ENCODE measurements at regions not wholly inside any gene's neighbourhood (a gene's known extent, or its start where the extent isn't known, plus 50 kb on each side); places are given as distances from the start of the nearest gene placed in this dataset.

GRCh38 chr13:72590091-72590740 lies 137.2 kb downstream of the MZT1 start:
- Histone ChIP-seq H4K8ac (ENCODE audit: low read depth, low read length) (no peak overlapping the region), H2BK5ac (ENCODE audit: low read length) (no peak overlapping the region), H3K27ac (replicated peaks; ENCODE audit: low read length) (no peak overlapping the region), H3K9me3 (replicated peaks in 1 of 2; ENCODE audit: control insufficient read depth in 2 of 2, insufficient read depth in 1 of 2, low read depth in 1 of 2, low read length in 2 of 2) (no peaks in the 10 kb centered on the region), H2BK15ac (ENCODE audit: low read length) (no peak overlapping the region), H3K23ac (ENCODE audit: low read depth, low read length, poor library complexity) (no peak overlapping the region), H3K4me1 (ENCODE audit: control insufficient read depth in 2 of 2, insufficient read depth in 1 of 2, low read depth in 1 of 2, low read length in 2 of 2) (no peaks in the 10 kb centered on the region), H3K18ac (ENCODE audit: low read length) (no peak overlapping the region), H3K79me1 (ENCODE audit: low read depth, low read length) (no peaks in the 10 kb centered on the region), H3K14ac (ENCODE audit: low read length) (no peak overlapping the region), H2AFZ (ENCODE audit: low read length) (no peak overlapping the region), H3K36me3 (replicated peaks in 1 of 2; ENCODE audit: control insufficient read depth in 2 of 2, insufficient read depth in 2 of 2, low read length in 2 of 2) (no peaks in the 10 kb centered on the region), H2BK12ac (ENCODE audit: low read length) (no peak overlapping the region), H3K27me3 (ENCODE audit: control insufficient read depth in 3 of 3, insufficient read depth in 3 of 3, low read depth in 1 of 3, low read length in 3 of 3) (no peaks in the 10 kb centered on the region), H2BK120ac (ENCODE audit: low read depth, low read length) (no peak overlapping the region), H3K4me2 (ENCODE audit: insufficient read depth, low read length, poor library complexity, severe bottlenecking) (no peak overlapping the region), H3K4ac (ENCODE audit: low read length) (no peak overlapping the region), H2AK5ac (ENCODE audit: low read depth, low read length) (no peak overlapping the region), H3K9ac (ENCODE audit: low read depth, low read length, poor library complexity) (no peak overlapping the region), H3K4me3 (ENCODE audit: low read length in 2 of 2) (no peak overlapping the region), H4K91ac (ENCODE audit: low read depth, low read length, poor library complexity) (no peak overlapping the region)
- DNase-seq (ENCODE audit: low spot score), result no peak
- no CpG with 5 or more reads among the region's 1 CpG for WGBS, 2 donors (ENCODE audit: extremely low coverage in 2 of 2, insufficient read length in 2 of 2, insufficient replicate concordance in 1 of 2)

GRCh38 chr13:72586518-72586917 lies 140.9 kb downstream of the MZT1 start:
- no peak overlapping the region for H3K27ac ChIP-seq (replicated peaks; ENCODE audit: low read length)
- no peak overlapping the region for H2BK15ac ChIP-seq (ENCODE audit: low read length)
- no peak overlapping the region for H3K4ac ChIP-seq (ENCODE audit: low read length)
- H3K27me3 ChIP-seq (ENCODE audit: control insufficient read depth in 3 of 3, insufficient read depth in 3 of 3, low read depth in 1 of 3, low read length in 3 of 3), result no peaks in the 10 kb centered on the region
- no peak overlapping the region for H2AFZ ChIP-seq (ENCODE audit: low read length)
- no peak overlapping the region for H3K4me2 ChIP-seq (ENCODE audit: insufficient read depth, low read length, poor library complexity, severe bottlenecking)
- H3K9me3 ChIP-seq (replicated peaks in 1 of 2; ENCODE audit: control insufficient read depth in 2 of 2, insufficient read depth in 1 of 2, low read depth in 1 of 2, low read length in 2 of 2), result no peaks in the 10 kb centered on the region
- H3K36me3 ChIP-seq (replicated peaks in 1 of 2; ENCODE audit: control insufficient read depth in 2 of 2, insufficient read depth in 2 of 2, low read length in 2 of 2), result no peaks in the 10 kb centered on the region
- WGBS, 2 donors (ENCODE audit: extremely low coverage in 2 of 2, insufficient read length in 2 of 2, insufficient replicate concordance in 1 of 2), result no CpG with 5 or more reads among the region's 3 CpGs
- H3K9ac ChIP-seq (ENCODE audit: low read depth, low read length, poor library complexity), result no peak overlapping the region
- H2BK120ac ChIP-seq (ENCODE audit: low read depth, low read length), result no peak overlapping the region
- no peaks in the 10 kb centered on the region for H3K4me1 ChIP-seq (ENCODE audit: control insufficient read depth in 2 of 2, insufficient read depth in 1 of 2, low read depth in 1 of 2, low read length in 2 of 2)
- no peak overlapping the region for H2BK5ac ChIP-seq (ENCODE audit: low read length)
- no peak overlapping the region for H3K18ac ChIP-seq (ENCODE audit: low read length)
- DNase-seq (ENCODE audit: low spot score), result no peak
- H4K91ac ChIP-seq (ENCODE audit: low read depth, low read length, poor library complexity), result no peak overlapping the region
- no peak overlapping the region for H3K4me3 ChIP-seq (ENCODE audit: low read length in 2 of 2)
- no peak overlapping the region for H3K23ac ChIP-seq (ENCODE audit: low read depth, low read length, poor library complexity)
- H3K14ac ChIP-seq (ENCODE audit: low read length), result no peak overlapping the region
- no peak overlapping the region for H2BK12ac ChIP-seq (ENCODE audit: low read length)
- no peak overlapping the region for H4K8ac ChIP-seq (ENCODE audit: low read depth, low read length)
- no peak overlapping the region for H2AK5ac ChIP-seq (ENCODE audit: low read depth, low read length)
- H3K79me1 ChIP-seq (ENCODE audit: low read depth, low read length), result no peaks in the 10 kb centered on the region

GRCh38 chr13:72585254-72585653 lies 142.2 kb downstream of the MZT1 start:
- no peaks in the 10 kb centered on the region for H3K4me1 ChIP-seq (ENCODE audit: control insufficient read depth in 2 of 2, insufficient read depth in 1 of 2, low read depth in 1 of 2, low read length in 2 of 2)

GRCh38 chr13:72571191-72571590 lies 156.2 kb downstream of the MZT1 start:
- Histone ChIP-seq H2BK5ac (ENCODE audit: low read length) (no peak overlapping the region), H3K9ac (ENCODE audit: low read depth, low read length, poor library complexity) (no peak overlapping the region), H3K36me3 (replicated peaks in 1 of 2; ENCODE audit: control insufficient read depth in 2 of 2, insufficient read depth in 2 of 2, low read length in 2 of 2) (no peaks in the 10 kb centered on the region), H4K8ac (ENCODE audit: low read depth, low read length) (no peak overlapping the region), H3K23ac (ENCODE audit: low read depth, low read length, poor library complexity) (no peak overlapping the region), H3K79me1 (ENCODE audit: low read depth, low read length) (no peaks in the 10 kb centered on the region), H3K9me3 (replicated peaks in 1 of 2; ENCODE audit: control insufficient read depth in 2 of 2, insufficient read depth in 1 of 2, low read depth in 1 of 2, low read length in 2 of 2) (peaks cover 0 to 6% of the 10 kb centered on the region in 2 donors), H2BK12ac (ENCODE audit: low read length) (no peak overlapping the region), H3K4me2 (ENCODE audit: insufficient read depth, low read length, poor library complexity, severe bottlenecking) (no peak overlapping the region), H2BK15ac (ENCODE audit: low read length) (no peak overlapping the region), H2AFZ (ENCODE audit: low read length) (no peak overlapping the region), H2AK5ac (ENCODE audit: low read depth, low read length) (no peak overlapping the region), H3K4me3 (ENCODE audit: low read length in 2 of 2) (no peak overlapping the region), H3K27ac (replicated peaks; ENCODE audit: low read length) (no peak overlapping the region), H3K4ac (ENCODE audit: low read length) (no peak overlapping the region), H3K18ac (ENCODE audit: low read length) (no peak overlapping the region), H3K27me3 (ENCODE audit: control insufficient read depth in 3 of 3, insufficient read depth in 3 of 3, low read depth in 1 of 3, low read length in 3 of 3) (no peaks in the 10 kb centered on the region), H4K91ac (ENCODE audit: low read depth, low read length, poor library complexity) (no peak overlapping the region), H3K4me1 (ENCODE audit: control insufficient read depth in 2 of 2, insufficient read depth in 1 of 2, low read depth in 1 of 2, low read length in 2 of 2) (no peaks in the 10 kb centered on the region), H2BK120ac (ENCODE audit: low read depth, low read length) (no peak overlapping the region), H3K14ac (ENCODE audit: low read length) (no peak overlapping the region)
- no peak for DNase-seq (ENCODE audit: low spot score)
- no CpG with 5 or more reads among the region's 2 CpGs for WGBS, 2 donors (ENCODE audit: extremely low coverage in 2 of 2, insufficient read length in 2 of 2, insufficient replicate concordance in 1 of 2)

More at GRCh38 chr13:72585254-72585653, 142.2 kb downstream of the MZT1 start:
- no peaks in the 10 kb centered on the region for H3K9me3 ChIP-seq (replicated peaks in 1 of 2; ENCODE audit: control insufficient read depth in 2 of 2, insufficient read depth in 1 of 2, low read depth in 1 of 2, low read length in 2 of 2)
- no peak overlapping the region for H3K14ac ChIP-seq (ENCODE audit: low read length)
- H4K8ac ChIP-seq (ENCODE audit: low read depth, low read length), result no peak overlapping the region
- H2BK15ac ChIP-seq (ENCODE audit: low read length), result no peak overlapping the region
- no peak overlapping the region for H2AK5ac ChIP-seq (ENCODE audit: low read depth, low read length)
- H3K23ac ChIP-seq (ENCODE audit: low read depth, low read length, poor library complexity), result no peak overlapping the region
- no peak overlapping the region for H4K91ac ChIP-seq (ENCODE audit: low read depth, low read length, poor library complexity)
- H3K27me3 ChIP-seq (ENCODE audit: control insufficient read depth in 3 of 3, insufficient read depth in 3 of 3, low read depth in 1 of 3, low read length in 3 of 3), result no peaks in the 10 kb centered on the region
- no peak overlapping the region for H3K9ac ChIP-seq (ENCODE audit: low read depth, low read length, poor library complexity)
- H3K4ac ChIP-seq (ENCODE audit: low read length), result no peak overlapping the region
- no peak overlapping the region for H3K27ac ChIP-seq (replicated peaks; ENCODE audit: low read length)
- no peak overlapping the region for H2BK120ac ChIP-seq (ENCODE audit: low read depth, low read length)
- no peak overlapping the region for H3K4me2 ChIP-seq (ENCODE audit: insufficient read depth, low read length, poor library complexity, severe bottlenecking)
- no CpG with 5 or more reads among the region's 2 CpGs for WGBS, 2 donors (ENCODE audit: extremely low coverage in 2 of 2, insufficient read length in 2 of 2, insufficient replicate concordance in 1 of 2)
- no peak for DNase-seq (ENCODE audit: low spot score)
- H3K4me3 ChIP-seq (ENCODE audit: low read length in 2 of 2), result no peak overlapping the region
- no peak overlapping the region for H2BK5ac ChIP-seq (ENCODE audit: low read length)
- H3K18ac ChIP-seq (ENCODE audit: low read length), result no peak overlapping the region
- no peaks in the 10 kb centered on the region for H3K36me3 ChIP-seq (replicated peaks in 1 of 2; ENCODE audit: control insufficient read depth in 2 of 2, insufficient read depth in 2 of 2, low read length in 2 of 2)
- no peak overlapping the region for H2AFZ ChIP-seq (ENCODE audit: low read length)
- no peak overlapping the region for H2BK12ac ChIP-seq (ENCODE audit: low read length)
- H3K79me1 ChIP-seq (ENCODE audit: low read depth, low read length), result no peaks in the 10 kb centered on the region

Measured in neuronal stem cell (in vitro differentiated cells).